HUES48 (cell line): ENCODE measurements at regions not wholly inside any gene's neighbourhood (a gene's known extent, or its start where the extent isn't known, plus 50 kb on each side); places are given as distances from the start of the nearest gene placed in this dataset.

Source experiments
- H3K27ac ChIP-seq: one replicate; pipeline ENCODE4 v1.7.0; 2013; ENCODE audit warnings: low read depth, low read length, inconsistent platforms
- H3K27me3 ChIP-seq: 2 replicates; pipeline ENCODE4 v1.6.1; 2013; ENCODE audit warnings: mild to moderate bottlenecking, low read length; ENCODE audit not compliant: control insufficient read depth, insufficient read depth
- H3K36me3 ChIP-seq: 2 replicates; pipeline ENCODE4 v1.6.1; 2013; ENCODE audit warnings: low read length; ENCODE audit not compliant: control insufficient read depth, insufficient read depth
- H3K4me1 ChIP-seq: 2 replicates; pipeline ENCODE4 v1.6.1; 2013; ENCODE audit warnings: mild to moderate bottlenecking, low read length; ENCODE audit not compliant: control insufficient read depth, insufficient read depth
- H3K4me3 ChIP-seq: 2 replicates; pipeline ENCODE4 v1.5.1; 2013; ENCODE audit warnings: mild to moderate bottlenecking, low read depth, low read length
- H3K9ac ChIP-seq: 2 replicates; pipeline ENCODE4 v1.6.1; 2013; ENCODE audit warnings: mild to moderate bottlenecking, low read depth, low read length, moderate library complexity
- H3K9me3 ChIP-seq: 2 replicates; pipeline ENCODE4 v1.6.1; 2013; ENCODE audit warnings: low read length; ENCODE audit not compliant: control insufficient read depth, insufficient read depth

DNA sequence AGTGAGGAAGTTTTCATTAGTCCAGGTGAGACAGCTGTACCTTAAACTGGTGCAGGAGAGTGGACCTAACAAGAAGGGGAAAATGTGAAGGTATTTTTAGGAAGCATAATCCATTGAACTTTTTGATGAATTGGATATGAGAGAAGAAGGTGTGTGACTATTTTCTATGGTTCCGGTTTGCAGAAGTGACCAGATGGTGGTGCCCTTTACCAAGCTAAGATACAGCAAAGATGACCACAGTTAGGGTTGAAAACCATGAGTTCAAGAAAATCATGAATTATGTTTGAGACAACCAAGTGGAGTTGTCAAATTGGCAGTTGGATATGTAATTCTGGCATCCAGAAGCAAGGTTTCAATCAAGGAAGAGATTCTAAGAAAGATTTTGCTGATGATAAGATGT, 61.9 kb upstream of the NRSN1 start:
- Histone ChIP-seq H3K27me3 (no peaks in the 10 kb centered on the region), H3K36me3 (no peaks in the 10 kb centered on the region), H3K27ac (no peak overlapping the region), H3K4me1 (no peaks in the 10 kb centered on the region), H3K4me3 (no peak overlapping the region), H3K9ac (no peak overlapping the region), H3K9me3 (no peaks in the 10 kb centered on the region)

DNA sequence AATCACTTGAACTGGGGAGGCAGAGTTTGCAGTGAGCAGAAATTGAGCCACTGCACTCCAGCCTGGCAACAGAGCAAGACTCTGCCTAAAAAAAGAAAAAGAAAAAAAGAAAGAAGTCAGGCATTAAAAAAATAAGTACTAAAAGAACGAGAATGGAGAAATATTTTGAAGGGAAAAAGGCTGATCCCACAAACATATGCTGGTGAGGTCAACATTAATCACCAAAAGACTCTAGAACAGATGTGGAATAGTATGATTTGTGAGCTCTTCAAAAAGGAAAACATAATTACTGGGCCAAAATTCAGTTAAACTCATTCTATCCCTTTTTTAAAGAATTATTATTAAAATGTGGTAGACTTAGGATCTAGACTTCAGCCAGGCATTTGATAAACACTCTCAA, 61.2 kb upstream of the NRSN1 start:
- Histone ChIP-seq H3K27me3 (no peaks in the 10 kb centered on the region), H3K4me1 (no peaks in the 10 kb centered on the region), H3K9me3 (no peaks in the 10 kb centered on the region), H3K27ac (no peak overlapping the region), H3K36me3 (no peaks in the 10 kb centered on the region), H3K9ac (no peak overlapping the region), H3K4me3 (no peak overlapping the region)

DNA sequence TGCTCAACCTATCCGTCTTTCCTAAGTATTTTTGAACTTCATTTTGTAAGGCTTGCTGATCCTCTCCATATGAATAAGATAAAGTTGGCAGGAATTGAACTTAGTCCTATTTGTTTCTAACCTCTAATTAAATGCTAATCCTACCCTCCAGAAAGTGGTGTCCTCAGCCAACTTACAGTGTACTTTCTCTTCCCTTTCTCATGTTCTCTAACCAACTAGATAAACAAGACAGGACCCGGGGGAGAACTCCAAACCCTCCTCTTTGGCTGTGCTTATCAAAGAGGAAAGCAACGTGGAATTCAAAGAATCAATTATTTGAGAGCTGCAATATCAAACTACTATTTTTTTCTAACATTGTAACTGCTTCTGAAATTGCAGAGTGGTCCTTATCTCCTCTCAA, 56.5 kb upstream of the NRSN1 start:
- no peaks in the 10 kb centered on the region for H3K4me1 ChIP-seq
- H3K9me3 ChIP-seq: no peaks in the 10 kb centered on the region
- H3K9ac ChIP-seq: no peak overlapping the region
- H3K27ac ChIP-seq: no peak overlapping the region
- no peaks in the 10 kb centered on the region for H3K27me3 ChIP-seq
- H3K36me3 ChIP-seq: no peaks in the 10 kb centered on the region
- H3K4me3 ChIP-seq: no peak overlapping the region

DNA sequence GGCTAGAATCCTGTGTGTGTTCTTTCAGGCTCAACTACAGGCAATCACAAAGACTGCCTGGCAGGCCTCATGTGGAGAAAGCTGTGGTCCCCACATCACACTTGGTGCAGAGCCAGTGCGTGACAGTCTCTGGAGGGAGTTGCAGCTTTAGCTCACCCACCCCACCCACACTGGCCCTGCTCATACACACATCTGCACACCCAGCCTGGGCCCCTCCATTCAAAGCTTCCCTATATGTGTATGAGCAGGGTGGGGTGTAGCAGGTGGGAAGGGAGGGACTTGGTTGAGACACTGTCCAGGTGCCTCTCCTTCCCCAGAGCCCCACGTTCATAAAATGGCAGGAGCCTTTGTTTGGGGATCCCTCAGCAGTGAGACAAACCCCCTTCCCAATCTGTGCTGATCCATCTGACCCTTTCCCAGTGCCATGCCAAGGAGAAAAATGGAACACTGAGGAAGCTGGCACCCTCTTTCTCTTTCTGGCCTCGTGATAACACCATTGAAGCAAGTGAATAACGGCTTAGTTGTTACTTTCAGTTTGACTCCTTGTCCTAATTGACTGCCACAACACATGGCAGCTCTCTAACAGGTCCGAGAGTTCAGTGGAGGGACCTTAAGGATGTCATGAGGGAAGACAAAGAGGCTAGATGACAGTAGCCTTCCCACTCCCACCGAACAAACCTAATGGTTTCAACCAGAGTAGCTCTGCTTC, 53.8 kb upstream of the NRSN1 start:
- no peaks in the 10 kb centered on the region for H3K27me3 ChIP-seq
- no peaks in the 10 kb centered on the region for H3K36me3 ChIP-seq
- no peaks in the 10 kb centered on the region for H3K4me1 ChIP-seq
- H3K27ac ChIP-seq: no peak overlapping the region
- H3K4me3 ChIP-seq: no peak overlapping the region
- H3K9ac ChIP-seq: no peak overlapping the region
- no peaks in the 10 kb centered on the region for H3K9me3 ChIP-seq

DNA sequence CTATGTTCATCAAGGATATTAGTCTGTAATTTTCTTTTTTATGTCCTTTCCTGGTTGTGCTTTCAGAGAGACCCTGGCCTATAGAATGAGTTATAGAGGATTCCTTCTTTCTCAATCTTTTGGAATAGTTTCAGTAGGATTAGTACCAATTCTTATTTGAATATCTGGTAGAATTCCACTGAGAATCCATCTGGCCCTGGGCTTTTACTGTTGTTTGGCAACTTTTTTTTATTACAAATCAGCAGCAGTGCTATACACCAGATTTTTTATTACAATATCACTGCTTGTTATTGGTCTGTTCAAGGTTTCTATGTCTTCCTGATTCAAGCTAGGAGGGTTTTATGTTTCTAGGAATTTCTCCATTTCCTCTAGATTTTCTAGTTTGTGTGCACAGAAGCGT, 50.0 kb upstream of the NRSN1 start:
- no peaks in the 10 kb centered on the region for H3K9me3 ChIP-seq
- no peak overlapping the region for H3K9ac ChIP-seq
- H3K4me1 ChIP-seq: no peaks in the 10 kb centered on the region
- no peaks in the 10 kb centered on the region for H3K36me3 ChIP-seq
- H3K27ac ChIP-seq: no peak overlapping the region
- no peaks in the 10 kb centered on the region for H3K27me3 ChIP-seq
- no peak overlapping the region for H3K4me3 ChIP-seq
